Liver (tissue), 8 donors: ENCODE measurements at regions not wholly inside any gene's neighbourhood (a gene's known extent, or its start where the extent isn't known, plus 50 kb on each side); places are given as distances from the start of the nearest gene placed in this dataset.

Experiments
- DNase-seq: peaks from one replicate; pipeline ENCODE4 v3.0.0-alpha.2; 2017; ENCODE audit warnings: low spot score
- H3K27ac ChIP-seq, 2 donors: one replicate each; pipeline ENCODE4 v1.7.0; 2013; ENCODE audit warnings: inconsistent platforms in 2 of 2, low read length in 2 of 2, control low read depth in 1 of 2, low read depth in 1 of 2, mild to moderate bottlenecking in 1 of 2
- H3K27me3 ChIP-seq, 4 donors: one replicate each; pipeline versions ENCODE4 v1.6.1 to v1.7.0; 2013; ENCODE audit warnings: low read length in 3 of 4, inconsistent platforms in 1 of 4, mild to moderate bottlenecking in 1 of 4, moderate library complexity in 1 of 4; ENCODE audit not compliant: control insufficient read depth in 4 of 4, insufficient read depth in 4 of 4
- H3K36me3 ChIP-seq, 4 donors: one replicate each; pipeline versions ENCODE4 v1.6.1 to v1.7.0; 2013; ENCODE audit warnings: low read length in 3 of 4, mild to moderate bottlenecking in 3 of 4, low read depth in 1 of 4, moderate library complexity in 1 of 4; ENCODE audit not compliant: control insufficient read depth in 4 of 4, insufficient read depth in 3 of 4
- H3K4me1 ChIP-seq, 4 donors: one replicate each; pipeline versions ENCODE4 v1.6.1 to v1.7.0; 2013; ENCODE audit warnings: low read length in 3 of 4, mild to moderate bottlenecking in 3 of 4, moderate library complexity in 1 of 4; ENCODE audit not compliant: control insufficient read depth in 4 of 4, insufficient read depth in 4 of 4
- H3K4me3 ChIP-seq, 3 donors: one replicate each; pipeline versions ENCODE4 v1.6.1 to v1.7.0; 2013; ENCODE audit warnings: low read length in 3 of 3, control low read depth in 1 of 3, low read depth in 1 of 3, mild to moderate bottlenecking in 1 of 3
- H3K9ac ChIP-seq, 2 donors: one replicate each; pipeline ENCODE4 v1.7.0; 2013; ENCODE audit warnings: low read length in 2 of 2, mild to moderate bottlenecking in 2 of 2, moderate library complexity in 2 of 2, control low read depth in 1 of 2, low read depth in 1 of 2
- H3K9me3 ChIP-seq, 4 donors: one replicate each; pipeline versions ENCODE4 v1.6.1 to v1.7.0; 2013; ENCODE audit warnings: low read length in 3 of 4; ENCODE audit not compliant: control insufficient read depth in 4 of 4
- ATF3 ChIP-seq: IDR thresholded peaks from 2 replicates; pipeline ENCODE4 v1.6.1; 2016; ENCODE audit warnings: antibody characterized with exemption
- CTCF ChIP-seq: fragments of 150-350 bp; IDR thresholded peaks from 2 replicates; pipeline ENCODE4 v1.5.1; 2017; ENCODE audit warnings: improper control_type of control experiment, low read depth, low read length; ENCODE audit not compliant: missing input control
- EGR1 ChIP-seq, 2 donors: IDR thresholded peaks; 2 replicates each; pipeline ENCODE4 v1.6.1; 2016 to 2018; ENCODE audit warnings: antibody characterized with exemption in 2 of 2, low read depth in 2 of 2
- FOXA1 ChIP-seq: IDR thresholded peaks from 2 replicates; pipeline ENCODE4 v1.6.1; 2016; ENCODE audit warnings: antibody characterized with exemption
- FOXA2 ChIP-seq: IDR thresholded peaks from 2 replicates; pipeline ENCODE4 v1.6.1; 2016; ENCODE audit warnings: antibody characterized with exemption
- GABPA ChIP-seq, 2 donors: IDR thresholded peaks in 1 of 2; conservative IDR thresholded peaks in 1 of 2; 2 replicates each; pipeline ENCODE4 v1.6.1; 2016; ENCODE audit warnings: antibody characterized with exemption in 2 of 2, mild to moderate bottlenecking in 1 of 2, moderate library complexity in 1 of 2
- HNF4A ChIP-seq, 2 donors: conservative IDR thresholded peaks; 2 replicates each; pipeline ENCODE4 v1.6.1; 2016; ENCODE audit warnings: antibody characterized with exemption in 2 of 2, mild to moderate bottlenecking in 2 of 2
- HNF4G ChIP-seq: IDR thresholded peaks from 2 replicates; pipeline ENCODE4 v1.6.1; 2016; ENCODE audit warnings: antibody characterized with exemption
- JUND ChIP-seq, 2 donors: IDR thresholded peaks; 2 replicates each; pipeline ENCODE4 v1.6.1; 2016; ENCODE audit warnings: antibody characterized with exemption in 2 of 2
- NR2F2 ChIP-seq: IDR thresholded peaks from 2 replicates; pipeline ENCODE4 v1.6.1; 2016; ENCODE audit warnings: antibody characterized with exemption
- RAD21 ChIP-seq, 2 donors: IDR thresholded peaks; 2 replicates each; pipeline ENCODE4 v1.6.1; 2016; ENCODE audit warnings: antibody characterized with exemption in 2 of 2, mild to moderate bottlenecking in 2 of 2
- RXRA ChIP-seq, 2 donors: IDR thresholded peaks; 2 replicates each; pipeline ENCODE4 v1.6.1; 2017 to 2018; ENCODE audit warnings: antibody characterized with exemption in 2 of 2, mild to moderate bottlenecking in 1 of 2
- SP1 ChIP-seq: IDR thresholded peaks from 2 replicates; pipeline ENCODE4 v1.6.1; 2018; ENCODE audit warnings: antibody characterized with exemption, mild to moderate bottlenecking
- TAF1 ChIP-seq: conservative IDR thresholded peaks from 2 replicates; pipeline ENCODE4 v1.6.1; 2016; ENCODE audit warnings: antibody characterized with exemption, mild to moderate bottlenecking
- YY1 ChIP-seq: IDR thresholded peaks from 2 replicates; pipeline ENCODE4 v1.6.1; 2016; ENCODE audit warnings: antibody characterized with exemption, mild to moderate bottlenecking
- WGBS: extraction: QIAGEN DNeasy Blood & Tissue Kit; methylation state at CpG from one replicate; pipeline ENCODE4 v1.1.7; 2013; 5-methylcytosine and 5-hydroxymethylcytosine counted together
- TF ChIP-seq, protein P1 (sequence below): IDR thresholded peaks from 2 replicates; pipeline ENCODE4 v1.6.1; 2016; ENCODE audit warnings: antibody characterized with exemption
- TF ChIP-seq, protein P2 (sequence below): IDR thresholded peaks from 2 replicates; pipeline ENCODE4 v1.6.1; 2016; ENCODE audit warnings: antibody characterized with exemption
- TF ChIP-seq, protein P3 (sequence below): IDR thresholded peaks from 2 replicates; pipeline ENCODE4 v1.6.1; 2016; ENCODE audit warnings: antibody characterized with exemption, mild to moderate bottlenecking
- donor health status: healthy.
- donor health status: healthy.
- donor health status: healthy.
- donor health status: healthy.
- donor health status: healthy.

DNA sequence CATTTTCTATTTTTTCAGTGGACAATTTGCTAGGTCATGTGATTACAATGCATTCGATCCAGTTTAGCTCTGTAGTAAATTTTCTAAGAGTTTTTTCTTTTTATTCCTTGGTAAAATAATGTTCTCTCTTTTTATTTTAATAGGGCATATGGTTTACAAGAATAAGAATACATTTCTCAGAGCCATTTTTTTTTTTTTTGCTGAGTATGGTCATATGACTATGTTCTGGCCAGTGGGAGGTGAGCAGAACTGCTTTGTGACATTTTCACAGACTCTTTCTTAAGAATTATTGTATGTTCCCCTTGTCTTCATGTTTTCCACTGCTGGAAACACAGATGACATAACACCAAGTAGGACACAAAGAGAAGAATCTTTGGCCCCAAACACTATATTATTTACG is 626.6 kb upstream of the FSHR start (continued):
- TF ChIP-seq, protein P1, sequence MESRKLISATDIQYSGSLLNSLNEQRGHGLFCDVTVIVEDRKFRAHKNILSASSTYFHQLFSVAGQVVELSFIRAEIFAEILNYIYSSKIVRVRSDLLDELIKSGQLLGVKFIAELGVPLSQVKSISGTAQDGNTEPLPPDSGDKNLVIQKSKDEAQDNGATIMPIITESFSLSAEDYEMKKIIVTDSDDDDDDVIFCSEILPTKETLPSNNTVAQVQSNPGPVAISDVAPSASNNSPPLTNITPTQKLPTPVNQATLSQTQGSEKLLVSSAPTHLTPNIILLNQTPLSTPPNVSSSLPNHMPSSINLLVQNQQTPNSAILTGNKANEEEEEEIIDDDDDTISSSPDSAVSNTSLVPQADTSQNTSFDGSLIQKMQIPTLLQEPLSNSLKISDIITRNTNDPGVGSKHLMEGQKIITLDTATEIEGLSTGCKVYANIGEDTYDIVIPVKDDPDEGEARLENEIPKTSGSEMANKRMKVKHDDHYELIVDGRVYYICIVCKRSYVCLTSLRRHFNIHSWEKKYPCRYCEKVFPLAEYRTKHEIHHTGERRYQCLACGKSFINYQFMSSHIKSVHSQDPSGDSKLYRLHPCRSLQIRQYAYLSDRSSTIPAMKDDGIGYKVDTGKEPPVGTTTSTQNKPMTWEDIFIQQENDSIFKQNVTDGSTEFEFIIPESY = no peak
- TF ChIP-seq NR2F2 = no peak
- no peak for TF ChIP-seq FOXA2
- no peak for TF ChIP-seq RXRA (IDR thresholded peaks at IDR 0.05)

GRCh38 chr2:49772299-49772970 is 618.1 kb upstream of the FSHR start:
- TF ChIP-seq GABPA (IDR thresholded peaks at IDR 0.05 in 1 of 2, conservative IDR thresholded peaks at IDR 0.05 in 1 of 2) = no peak
- TF ChIP-seq FOXA1 = no peak
- TF ChIP-seq TAF1 = no peak
- TF ChIP-seq, protein P2, sequence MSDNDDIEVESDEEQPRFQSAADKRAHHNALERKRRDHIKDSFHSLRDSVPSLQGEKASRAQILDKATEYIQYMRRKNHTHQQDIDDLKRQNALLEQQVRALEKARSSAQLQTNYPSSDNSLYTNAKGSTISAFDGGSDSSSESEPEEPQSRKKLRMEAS = no peak
- no peak for TF ChIP-seq CTCF
- TF ChIP-seq, protein P3, sequence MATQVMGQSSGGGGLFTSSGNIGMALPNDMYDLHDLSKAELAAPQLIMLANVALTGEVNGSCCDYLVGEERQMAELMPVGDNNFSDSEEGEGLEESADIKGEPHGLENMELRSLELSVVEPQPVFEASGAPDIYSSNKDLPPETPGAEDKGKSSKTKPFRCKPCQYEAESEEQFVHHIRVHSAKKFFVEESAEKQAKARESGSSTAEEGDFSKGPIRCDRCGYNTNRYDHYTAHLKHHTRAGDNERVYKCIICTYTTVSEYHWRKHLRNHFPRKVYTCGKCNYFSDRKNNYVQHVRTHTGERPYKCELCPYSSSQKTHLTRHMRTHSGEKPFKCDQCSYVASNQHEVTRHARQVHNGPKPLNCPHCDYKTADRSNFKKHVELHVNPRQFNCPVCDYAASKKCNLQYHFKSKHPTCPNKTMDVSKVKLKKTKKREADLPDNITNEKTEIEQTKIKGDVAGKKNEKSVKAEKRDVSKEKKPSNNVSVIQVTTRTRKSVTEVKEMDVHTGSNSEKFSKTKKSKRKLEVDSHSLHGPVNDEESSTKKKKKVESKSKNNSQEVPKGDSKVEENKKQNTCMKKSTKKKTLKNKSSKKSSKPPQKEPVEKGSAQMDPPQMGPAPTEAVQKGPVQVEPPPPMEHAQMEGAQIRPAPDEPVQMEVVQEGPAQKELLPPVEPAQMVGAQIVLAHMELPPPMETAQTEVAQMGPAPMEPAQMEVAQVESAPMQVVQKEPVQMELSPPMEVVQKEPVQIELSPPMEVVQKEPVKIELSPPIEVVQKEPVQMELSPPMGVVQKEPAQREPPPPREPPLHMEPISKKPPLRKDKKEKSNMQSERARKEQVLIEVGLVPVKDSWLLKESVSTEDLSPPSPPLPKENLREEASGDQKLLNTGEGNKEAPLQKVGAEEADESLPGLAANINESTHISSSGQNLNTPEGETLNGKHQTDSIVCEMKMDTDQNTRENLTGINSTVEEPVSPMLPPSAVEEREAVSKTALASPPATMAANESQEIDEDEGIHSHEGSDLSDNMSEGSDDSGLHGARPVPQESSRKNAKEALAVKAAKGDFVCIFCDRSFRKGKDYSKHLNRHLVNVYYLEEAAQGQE = no peak
- no peak for TF ChIP-seq HNF4G
- TF ChIP-seq RAD21 (IDR thresholded peaks at IDR 0.05) = no peak
- no peak for TF ChIP-seq SP1
- TF ChIP-seq, protein P1 = no peak
- TF ChIP-seq HNF4A (conservative IDR thresholded peaks at IDR 0.05) = no peak
- no peak for TF ChIP-seq ATF3
- TF ChIP-seq FOXA2 = no peak
- TF ChIP-seq JUND (IDR thresholded peaks at IDR 0.05) = no peak
- TF ChIP-seq NR2F2 = no peak
- TF ChIP-seq YY1 = no peak
- TF ChIP-seq EGR1 (IDR thresholded peaks at IDR 0.05; ENCODE audit: low read depth in 2 of 2) = no peak
- TF ChIP-seq RXRA (IDR thresholded peaks at IDR 0.05) = no peak
- H3K4me1 ChIP-seq = no peaks in the 10 kb centered on the region
- no peaks in the 10 kb centered on the region for H3K9me3 ChIP-seq
- no peak overlapping the region for H3K4me3 ChIP-seq
- H3K27ac ChIP-seq = no peak overlapping the region
- H3K9ac ChIP-seq = no peak overlapping the region
- H3K27me3 ChIP-seq = no peaks in the 10 kb centered on the region
- WGBS = 88% methylated on average over 10 of the region's 10 CpGs
- no peak for DNase-seq
- no peaks in the 10 kb centered on the region for H3K36me3 ChIP-seq
